SK-N-SH treated with all-trans-retinoic acid at 6 μM for 48 hours (cell line): ENCODE measurements at regions not wholly inside any gene's neighbourhood (a gene's known extent, or its start where the extent isn't known, plus 50 kb on each side); places are given as distances from the start of the nearest gene placed in this dataset.

Experiments
- ATAC-seq: fragments of 200-7000 bp; cut with Tn5 transposase; 3 replicates; pipeline ENCODE4 v1.9.1; 2020; ENCODE audit warnings: mild to moderate bottlenecking, moderate library complexity
- BACH2 ChIP-seq: fragments of 250-450 bp; sonication (Bioruptor Pico); IDR thresholded peaks from 2 replicates; pipeline ENCODE4 v1.9.0; 2021; ENCODE audit warnings: mild to moderate bottlenecking, borderline replicate concordance
- CSDC2 ChIP-seq: fragments of 250-450 bp; sonication (Bioruptor Pico); IDR thresholded peaks from 2 replicates; pipeline ENCODE4 v1.5.0; 2020; ENCODE audit warnings: mild to moderate bottlenecking, moderate library complexity
- ESRRG ChIP-seq: fragments of 250-450 bp; sonication (Bioruptor Pico); IDR thresholded peaks from 2 replicates; pipeline ENCODE4 v1.6.1; 2021; ENCODE audit warnings: mild to moderate bottlenecking
- GLIS3 ChIP-seq: fragments of 250-450 bp; sonication (Bioruptor Pico); IDR thresholded peaks from 2 replicates; pipeline ENCODE4 v1.5.0; 2020; ENCODE audit warnings: mild to moderate bottlenecking, moderate library complexity
- PATZ1 ChIP-seq: fragments of 250-450 bp; sonication (Bioruptor Pico); IDR thresholded peaks from 2 replicates; pipeline ENCODE4 v1.8.0; 2020; ENCODE audit warnings: mild to moderate bottlenecking, moderate library complexity, borderline replicate concordance
- PPARA ChIP-seq: fragments of 250-450 bp; sonication (Bioruptor Pico); IDR thresholded peaks from 2 replicates; pipeline ENCODE4 v1.5.0; 2020; ENCODE audit warnings: mild to moderate bottlenecking, borderline replicate concordance
- RARB ChIP-seq: fragments of 250-450 bp; sonication (Bioruptor Pico); IDR thresholded peaks from 2 replicates; pipeline ENCODE4 v1.8.0; 2021; ENCODE audit warnings: mild to moderate bottlenecking, moderate library complexity
- SNAI2 ChIP-seq: fragments of 250-450 bp; sonication (Bioruptor Pico); IDR thresholded peaks from 2 replicates; pipeline ENCODE4 v1.5.0; 2020; ENCODE audit warnings: mild to moderate bottlenecking, moderate library complexity
- TCF4 ChIP-seq: fragments of 250-450 bp; sonication (Bioruptor Pico); IDR thresholded peaks from 2 replicates; pipeline ENCODE4 v1.8.0; 2021; ENCODE audit warnings: mild to moderate bottlenecking, moderate library complexity, borderline replicate concordance
- TSHZ2 ChIP-seq: fragments of 250-450 bp; sonication (Bioruptor Pico); IDR thresholded peaks from 2 replicates; pipeline ENCODE4 v1.5.0; 2020; ENCODE audit warnings: mild to moderate bottlenecking, moderate library complexity
- ZC3H10 ChIP-seq: fragments of 250-450 bp; sonication (Bioruptor Pico); IDR thresholded peaks from 2 replicates; pipeline ENCODE4 v1.5.1; 2021; ENCODE audit warnings: mild to moderate bottlenecking, moderate library complexity
- ZFP3 ChIP-seq: fragments of 250-450 bp; sonication (Bioruptor Pico); IDR thresholded peaks from 2 replicates; pipeline ENCODE4 v1.5.0; 2020; ENCODE audit warnings: mild to moderate bottlenecking, moderate library complexity
- ZNF70 ChIP-seq: fragments of 450-650 bp; formaldehyde crosslinking; IDR thresholded peaks from 2 replicates; pipeline ENCODE4 v1.5.0; 2020; ENCODE audit warnings: mild to moderate bottlenecking, moderate library complexity
- ZNF8 ChIP-seq: fragments of 450-650 bp; formaldehyde crosslinking; IDR thresholded peaks from 2 replicates; pipeline ENCODE4 v1.5.0; 2020; ENCODE audit warnings: mild to moderate bottlenecking, moderate library complexity
- TF ChIP-seq, protein P1 (sequence below): fragments of 250-450 bp; sonication (Bioruptor Pico); IDR thresholded peaks from 2 replicates; pipeline ENCODE4 v1.5.1; 2021; ENCODE audit warnings: mild to moderate bottlenecking, moderate library complexity

- TF ChIP-seq, protein P1, sequence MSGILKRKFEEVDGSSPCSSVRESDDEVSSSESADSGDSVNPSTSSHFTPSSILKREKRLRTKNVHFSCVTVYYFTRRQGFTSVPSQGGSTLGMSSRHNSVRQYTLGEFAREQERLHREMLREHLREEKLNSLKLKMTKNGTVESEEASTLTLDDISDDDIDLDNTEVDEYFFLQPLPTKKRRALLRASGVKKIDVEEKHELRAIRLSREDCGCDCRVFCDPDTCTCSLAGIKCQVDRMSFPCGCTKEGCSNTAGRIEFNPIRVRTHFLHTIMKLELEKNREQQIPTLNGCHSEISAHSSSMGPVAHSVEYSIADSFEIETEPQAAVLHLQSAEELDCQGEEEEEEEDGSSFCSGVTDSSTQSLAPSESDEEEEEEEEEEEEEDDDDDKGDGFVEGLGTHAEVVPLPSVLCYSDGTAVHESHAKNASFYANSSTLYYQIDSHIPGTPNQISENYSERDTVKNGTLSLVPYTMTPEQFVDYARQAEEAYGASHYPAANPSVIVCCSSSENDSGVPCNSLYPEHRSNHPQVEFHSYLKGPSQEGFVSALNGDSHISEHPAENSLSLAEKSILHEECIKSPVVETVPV (CRISPR knock-in tag), result no peak
Observed at GRCh38 chr1:79775402-79775801, 768.9 kb upstream of the ADGRL4 start (continued).

DNA sequence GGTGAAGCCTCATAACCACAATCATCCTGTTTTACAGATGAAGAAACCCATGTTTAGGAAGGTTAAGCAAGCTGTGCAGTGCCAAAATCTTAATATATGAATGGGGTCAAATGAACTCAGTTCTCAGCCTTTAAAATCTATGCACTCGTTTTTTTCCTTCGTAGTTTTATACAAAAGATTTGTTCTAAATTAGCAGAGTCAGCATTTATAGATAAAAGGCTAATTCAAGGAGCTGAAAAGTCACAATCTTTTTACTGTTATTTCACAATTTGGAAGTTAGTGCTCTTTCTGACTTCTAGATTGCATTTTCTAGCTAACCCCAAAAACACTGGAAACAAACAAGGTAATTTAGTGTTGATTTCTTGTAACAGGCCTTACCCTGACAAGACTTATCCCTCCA lies 766.9 kb upstream of the ADGRL4 start:
- ATAC-seq, result no peak
- TF ChIP-seq RARB (CRISPR knock-in tag), result no peak
- no peak for TF ChIP-seq GLIS3 (CRISPR knock-in tag)
- TF ChIP-seq TSHZ2 (CRISPR knock-in tag), result no peak
- no peak for TF ChIP-seq PPARA (CRISPR knock-in tag)
- TF ChIP-seq, all 23 proteins: peak for 0

DNA sequence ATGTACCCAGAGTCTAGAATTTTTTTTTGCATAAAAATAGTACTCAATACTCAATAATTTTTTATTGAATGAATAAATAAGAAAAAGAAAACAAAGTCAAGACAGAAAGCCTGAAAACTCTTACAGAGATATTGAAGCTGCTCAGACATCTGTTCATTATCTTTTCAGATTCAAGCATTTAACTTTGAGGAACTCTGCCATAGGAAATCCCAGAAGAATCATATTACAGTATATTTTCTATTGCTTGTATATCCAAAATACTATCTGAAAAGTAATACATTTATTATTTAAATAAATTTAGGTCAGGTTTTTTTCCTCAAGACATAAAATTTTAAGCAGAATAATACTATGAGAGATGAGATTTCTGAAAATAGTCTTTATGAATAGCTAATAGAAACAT lies 755.9 kb upstream of the ADGRL4 start:
- ATAC-seq, result no peak
- no peak for TF ChIP-seq ZFP3 (CRISPR knock-in tag)
- TF ChIP-seq BACH2 (CRISPR knock-in tag), result no peak
- no peak for TF ChIP-seq ZC3H10
- TF ChIP-seq SNAI2 (CRISPR knock-in tag), result no peak
- no peak for TF ChIP-seq ESRRG (CRISPR knock-in tag)
- no peak for TF ChIP-seq CSDC2 (CRISPR knock-in tag)
- TF ChIP-seq PPARA (CRISPR knock-in tag), result no peak
- TF ChIP-seq, protein P1 (CRISPR knock-in tag), result no peak

- no peak for ATAC-seq
- TF ChIP-seq ZNF70 (no peak), RARB (CRISPR knock-in tag) (no peak), PPARA (CRISPR knock-in tag) (no peak), TSHZ2 (CRISPR knock-in tag) (no peak), TCF4 (no peak), PATZ1 (CRISPR knock-in tag) (no peak), ZC3H10 (no peak), ZNF8 (no peak), ESRRG (CRISPR knock-in tag) (no peak), SNAI2 (CRISPR knock-in tag) (no peak)
- TF ChIP-seq, protein P1 (CRISPR knock-in tag), result no peak
Observed at GRCh38 chr1:79760531-79760930, 754.0 kb upstream of the ADGRL4 start.
